ENCODE measurements at regions not wholly inside any gene's neighbourhood (a gene's known extent, or its start where the extent isn't known, plus 50 kb on each side); places are given as distances from the start of the nearest gene placed in this dataset.

GRCh38 chr9:1269533-1270315 is 219.6 kb downstream of the DMRT2 start:
- ATAC-seq, result no peak

- no peak for ATAC-seq
These were observed 221.2 kb downstream of the DMRT2 start for GRCh38 chr9:1271367-1271766.

GRCh38 chr9:1271786-1272185 is 221.6 kb downstream of the DMRT2 start:
- ATAC-seq, result no peak

GRCh38 chr9:1272488-1272887 is 222.3 kb downstream of the DMRT2 start:
- ATAC-seq, result no peak

- no peak for ATAC-seq
These were observed 223.7 kb downstream of the DMRT2 start for GRCh38 chr9:1273859-1274258.

GRCh38 chr9:1274334-1274733 is 224.2 kb downstream of the DMRT2 start:
- no peak for ATAC-seq

- ATAC-seq, result no peak
These were observed 226.3 kb downstream of the DMRT2 start for GRCh38 chr9:1276474-1276873.

GRCh38 chr9:1284727-1285126 is 234.6 kb downstream of the DMRT2 start:
- ATAC-seq, result no peak

GRCh38 chr9:1285526-1285925 is 235.4 kb downstream of the DMRT2 start:
- ATAC-seq, result no peak

GRCh38 chr9:1292384-1292783 is 242.2 kb downstream of the DMRT2 start:
- ATAC-seq, result no peak

- no peak for ATAC-seq
These were observed 244.6 kb downstream of the DMRT2 start for GRCh38 chr9:1294641-1295258.

- ATAC-seq, result no peak
These were observed 246.2 kb downstream of the DMRT2 start for GRCh38 chr9:1296331-1296730.

- no peak for ATAC-seq
These were observed 247.9 kb downstream of the DMRT2 start for GRCh38 chr9:1298046-1298445.

- no peak for ATAC-seq
These were observed 250.8 kb downstream of the DMRT2 start for GRCh38 chr9:1300941-1301340.

GRCh38 chr9:1303932-1304331 is 253.8 kb downstream of the DMRT2 start:
- no peak for ATAC-seq

- ATAC-seq, result no peak
These were observed 261.4 kb downstream of the DMRT2 start for GRCh38 chr9:1311462-1312042.

- no peak for ATAC-seq
These were observed 269.3 kb downstream of the DMRT2 start for GRCh38 chr9:1319436-1319835.

GRCh38 chr9:1320051-1320557 is 269.9 kb downstream of the DMRT2 start:
- no peak for ATAC-seq

GRCh38 chr9:1320607-1321195 is 270.5 kb downstream of the DMRT2 start:
- no peak for ATAC-seq

- ATAC-seq, result no peak
These were observed 277.3 kb downstream of the DMRT2 start for GRCh38 chr9:1327467-1327866.

GRCh38 chr9:1328341-1328740 is 278.2 kb downstream of the DMRT2 start:
- no peak for ATAC-seq

- no peak for ATAC-seq
These were observed 281.4 kb downstream of the DMRT2 start for GRCh38 chr9:1331546-1332038.

- no peak for ATAC-seq
These were observed 282.0 kb downstream of the DMRT2 start for GRCh38 chr9:1332156-1332555.

Data from activated CD4-positive, CD25-positive, alpha-beta regulatory T cell treated with anti-CD3 and anti-CD28 coated beads, Interleukin-2, amount 50 U/mL, for 24 hours (primary cell).